ENCODE measurements at regions not wholly inside any gene's neighbourhood (a gene's known extent, or its start where the extent isn't known, plus 50 kb on each side); places are given as distances from the start of the nearest gene placed in this dataset.

DNA sequence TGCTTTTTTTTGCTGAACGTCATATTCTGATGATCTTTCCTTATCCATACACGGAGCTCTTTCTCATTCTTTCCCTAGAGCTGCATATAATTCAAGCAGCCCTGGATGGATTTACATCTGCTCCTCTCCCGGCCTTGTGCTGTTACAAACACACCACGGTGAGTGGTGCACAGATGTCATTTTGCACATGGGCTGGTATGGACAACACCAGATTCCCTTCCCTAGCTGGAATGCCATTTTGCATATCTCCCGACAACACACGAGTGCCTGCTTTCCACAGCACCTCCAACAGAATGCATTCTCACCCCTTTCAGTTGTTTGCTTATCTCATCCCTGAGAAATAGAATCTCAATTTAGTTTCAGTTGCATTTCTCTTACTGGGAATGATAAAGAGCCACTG lies 69.5 kb upstream of the AFDN start:
- H3K4me1 ChIP-seq (ENCODE audit: control insufficient read depth, extremely low read depth, insufficient read depth, low read length) = no peaks in the 10 kb centered on the region
- FAIRE-seq (no peak), DNase-seq (ENCODE audit: low read depth, low spot score) (no peak)

GRCh38 chr6:167757821-167758220 lies 68.9 kb upstream of the AFDN start:
- FAIRE-seq = no peak
- Histone ChIP-seq H2AFZ (ENCODE audit: control insufficient read depth, low read length) (no peak overlapping the region), H3K9me3 (ENCODE audit: control insufficient read depth, low read depth, low read length) (no peaks in the 10 kb centered on the region), H3K4me2 (ENCODE audit: control insufficient read depth, extremely low read depth, insufficient read depth, low read depth, low read length) (no peak overlapping the region), H3K27me3 (ENCODE audit: control insufficient read depth, extremely low read depth, insufficient read depth, low read length) (no peaks in the 10 kb centered on the region), H3K27ac (ENCODE audit: control insufficient read depth, insufficient read depth, low read length) (no peak overlapping the region), H3K36me3 (ENCODE audit: control insufficient read depth in 2 of 2, extremely low read depth in 1 of 2, insufficient read depth in 2 of 2, low read length in 2 of 2) (no peaks in the 10 kb centered on the region), H3K4me3 (ENCODE audit: control insufficient read depth in 2 of 3, extremely low read depth in 1 of 3, insufficient read depth in 2 of 3, low read depth in 1 of 3, low read length in 3 of 3) (no peak overlapping the region), H4K20me1 (ENCODE audit: control insufficient read depth, extremely low read depth, insufficient read depth, low read length) (no peaks in the 10 kb centered on the region), H3K79me2 (ENCODE audit: control insufficient read depth, insufficient read depth, low read length) (no peaks in the 10 kb centered on the region), H3K9ac (ENCODE audit: control insufficient read depth, extremely low read depth, insufficient read depth, low read length) (no peak overlapping the region), H3K4me1 (ENCODE audit: control insufficient read depth, extremely low read depth, insufficient read depth, low read length) (no peaks in the 10 kb centered on the region), H3K9me1 (ENCODE audit: control insufficient read depth, extremely low read depth, insufficient read depth, low read length) (no peaks in the 10 kb centered on the region)
- TF ChIP-seq, protein P1, sequence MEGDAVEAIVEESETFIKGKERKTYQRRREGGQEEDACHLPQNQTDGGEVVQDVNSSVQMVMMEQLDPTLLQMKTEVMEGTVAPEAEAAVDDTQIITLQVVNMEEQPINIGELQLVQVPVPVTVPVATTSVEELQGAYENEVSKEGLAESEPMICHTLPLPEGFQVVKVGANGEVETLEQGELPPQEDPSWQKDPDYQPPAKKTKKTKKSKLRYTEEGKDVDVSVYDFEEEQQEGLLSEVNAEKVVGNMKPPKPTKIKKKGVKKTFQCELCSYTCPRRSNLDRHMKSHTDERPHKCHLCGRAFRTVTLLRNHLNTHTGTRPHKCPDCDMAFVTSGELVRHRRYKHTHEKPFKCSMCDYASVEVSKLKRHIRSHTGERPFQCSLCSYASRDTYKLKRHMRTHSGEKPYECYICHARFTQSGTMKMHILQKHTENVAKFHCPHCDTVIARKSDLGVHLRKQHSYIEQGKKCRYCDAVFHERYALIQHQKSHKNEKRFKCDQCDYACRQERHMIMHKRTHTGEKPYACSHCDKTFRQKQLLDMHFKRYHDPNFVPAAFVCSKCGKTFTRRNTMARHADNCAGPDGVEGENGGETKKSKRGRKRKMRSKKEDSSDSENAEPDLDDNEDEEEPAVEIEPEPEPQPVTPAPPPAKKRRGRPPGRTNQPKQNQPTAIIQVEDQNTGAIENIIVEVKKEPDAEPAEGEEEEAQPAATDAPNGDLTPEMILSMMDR (optimal IDR thresholded peaks at IDR 0.05 in 1 of 3, IDR thresholded peaks at IDR 0.05 in 1 of 3, conservative IDR thresholded peaks at IDR 0.05 in 1 of 3; ENCODE audit: extremely low read depth in 1 of 3, insufficient read depth in 2 of 3, low read length in 3 of 3) = no peak
- no peak for TF ChIP-seq EZH2 (IDR thresholded peaks at IDR 0.05; ENCODE audit: low read length)
- DNase-seq (ENCODE audit: low read depth, low spot score) = no peak
- dilution Hi-C loops (cut with MboI; ENCODE audit: extremely low pct_ligation_motif_present, low sequenced_read_pairs) = no loop called here

More for the DNA sequence above, 69.5 kb upstream of the AFDN start:
- Histone ChIP-seq H3K9ac (ENCODE audit: control insufficient read depth, extremely low read depth, insufficient read depth, low read length) (no peak overlapping the region), H3K27me3 (ENCODE audit: control insufficient read depth, extremely low read depth, insufficient read depth, low read length) (no peaks in the 10 kb centered on the region), H3K4me2 (ENCODE audit: control insufficient read depth, extremely low read depth, insufficient read depth, low read depth, low read length) (no peak overlapping the region), H3K36me3 (ENCODE audit: control insufficient read depth in 2 of 2, extremely low read depth in 1 of 2, insufficient read depth in 2 of 2, low read length in 2 of 2) (no peaks in the 10 kb centered on the region), H4K20me1 (ENCODE audit: control insufficient read depth, extremely low read depth, insufficient read depth, low read length) (no peaks in the 10 kb centered on the region), H3K9me3 (ENCODE audit: control insufficient read depth, low read depth, low read length) (no peaks in the 10 kb centered on the region), H3K27ac (ENCODE audit: control insufficient read depth, insufficient read depth, low read length) (no peak overlapping the region), H3K79me2 (ENCODE audit: control insufficient read depth, insufficient read depth, low read length) (no peaks in the 10 kb centered on the region), H3K9me1 (ENCODE audit: control insufficient read depth, extremely low read depth, insufficient read depth, low read length) (no peaks in the 10 kb centered on the region), H2AFZ (ENCODE audit: control insufficient read depth, low read length) (no peak overlapping the region), H3K4me3 (ENCODE audit: control insufficient read depth in 2 of 3, extremely low read depth in 1 of 3, insufficient read depth in 2 of 3, low read depth in 1 of 3, low read length in 3 of 3) (no peak overlapping the region)
- dilution Hi-C loops (cut with MboI; ENCODE audit: extremely low pct_ligation_motif_present, low sequenced_read_pairs) = no loop called here
- TF ChIP-seq EZH2 (IDR thresholded peaks at IDR 0.05; ENCODE audit: low read length) = no peak
- TF ChIP-seq, protein P1 (optimal IDR thresholded peaks at IDR 0.05 in 1 of 3, IDR thresholded peaks at IDR 0.05 in 1 of 3, conservative IDR thresholded peaks at IDR 0.05 in 1 of 3; ENCODE audit: extremely low read depth in 1 of 3, insufficient read depth in 2 of 3, low read length in 3 of 3) = no peak

Data from keratinocyte (primary cell).